22Rv1 (cell line): ENCODE measurements at regions not wholly inside any gene's neighbourhood (a gene's known extent, or its start where the extent isn't known, plus 50 kb on each side); places are given as distances from the start of the nearest gene placed in this dataset.

Source experiments
- H3K27ac ChIP-seq: fragments of 450-650 bp; 2 replicates; pipeline ENCODE4 v1.5.1; 2017
- CTCF ChIP-seq: fragments of 450-650 bp; IDR thresholded peaks from 2 replicates; pipeline ENCODE4 v1.5.1; 2017; ENCODE audit warnings: mild to moderate bottlenecking
- ZFX ChIP-seq: fragments of 450-650 bp; IDR thresholded peaks from 2 replicates; pipeline ENCODE4 v1.6.1; 2017; ENCODE audit warnings: antibody characterized with exemption, borderline replicate concordance

- H3K27ac ChIP-seq = no peak overlapping the region
- TF ChIP-seq CTCF (no peak), ZFX (no peak)
Measured at GRCh38 chr15:70451821-70452653, 311.3 kb downstream of the UACA start.

DNA sequence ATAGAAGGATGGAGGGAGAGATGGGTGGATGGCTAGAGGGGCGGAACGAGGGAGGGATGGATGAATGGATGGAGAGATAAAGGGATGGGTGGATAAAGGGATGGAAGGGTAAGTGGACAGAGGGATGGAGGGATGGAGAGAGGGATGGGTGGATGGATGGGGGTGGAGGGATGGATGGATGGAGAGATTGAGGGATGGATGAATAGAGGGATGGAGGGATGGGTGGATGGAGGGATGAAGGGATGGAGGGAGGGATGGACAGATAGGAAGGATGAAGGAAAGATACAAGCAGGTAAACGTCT, 313.3 kb downstream of the UACA start:
- no peak overlapping the region for H3K27ac ChIP-seq
- no peak for TF ChIP-seq ZFX
- no peak for TF ChIP-seq CTCF

DNA sequence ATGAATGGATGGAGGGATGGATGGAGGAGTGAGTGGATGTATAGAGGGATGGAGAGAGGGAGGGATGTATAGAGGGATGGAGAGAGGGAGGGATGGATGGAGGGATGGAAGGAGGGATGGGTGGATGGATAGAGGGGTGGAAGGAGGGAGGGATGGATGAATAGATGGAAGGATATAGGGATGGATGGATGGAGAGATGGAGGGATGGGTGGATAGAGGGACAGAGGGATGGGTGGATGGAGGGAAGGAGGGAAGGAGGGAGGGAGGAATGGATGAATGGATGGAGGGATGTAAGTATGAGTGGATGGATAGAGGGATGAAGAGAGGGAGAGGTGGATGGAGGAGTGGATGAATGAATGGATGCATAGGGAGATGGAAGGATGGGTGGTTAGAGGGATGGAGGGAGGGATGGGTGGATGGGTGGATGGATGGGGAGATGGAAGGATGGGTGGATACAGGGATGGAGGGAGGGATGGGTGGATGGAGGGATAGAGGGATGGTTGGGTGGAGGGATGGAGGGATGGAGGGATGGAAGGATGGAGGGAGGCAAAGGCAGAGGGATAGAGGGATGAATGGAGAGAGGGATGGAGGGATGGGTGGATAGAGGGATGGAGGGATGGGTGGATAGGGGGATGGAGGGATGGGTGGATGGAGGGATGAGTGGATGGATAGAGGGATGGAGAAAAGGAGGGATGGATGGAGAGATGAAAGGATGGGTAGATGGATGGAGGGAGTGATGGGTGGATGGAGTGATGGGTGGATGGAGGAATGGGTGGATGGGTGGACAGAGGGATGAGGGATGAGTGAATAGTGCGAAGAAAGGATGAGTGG, 313.8 kb downstream of the UACA start:
- no peak overlapping the region for H3K27ac ChIP-seq
- no peak for TF ChIP-seq ZFX
- no peak for TF ChIP-seq CTCF

GRCh38 chr15:70447928-70448698, 315.2 kb downstream of the UACA start:
- no peak overlapping the region for H3K27ac ChIP-seq
- TF ChIP-seq ZFX (no peak), CTCF (no peak)

- TF ChIP-seq ZFX (no peak), CTCF (no peak)
- H3K27ac ChIP-seq = no peak overlapping the region
Measured at GRCh38 chr15:70447521-70447920, 315.8 kb downstream of the UACA start.

GRCh38 chr15:70447081-70447480, 316.3 kb downstream of the UACA start:
- H3K27ac ChIP-seq = no peak overlapping the region
- TF ChIP-seq ZFX (no peak), CTCF (no peak)
